H9 (cell line): ENCODE measurements at regions not wholly inside any gene's neighbourhood (a gene's known extent, or its start where the extent isn't known, plus 50 kb on each side); places are given as distances from the start of the nearest gene placed in this dataset.

Experiments
- DNase-seq: peaks from one replicate; pipeline ENCODE4 v3.0.0-alpha.2; 2017
- H2AFZ ChIP-seq: one replicate; pipeline ENCODE4 v1.6.1; 2013; ENCODE audit warnings: mild to moderate bottlenecking, low read length, control low read depth, moderate library complexity
- H2AK5ac ChIP-seq: 2 replicates; pipeline ENCODE4 v1.6.1; 2013; ENCODE audit warnings: low read length, control low read depth, mixed read lengths; ENCODE audit not compliant: insufficient read length
- H2BK120ac ChIP-seq: one replicate; pipeline ENCODE4 v1.6.1; 2013; ENCODE audit warnings: low read depth, mild to moderate bottlenecking, low read length, control low read depth, inconsistent platforms; ENCODE audit not compliant: poor library complexity, severe bottlenecking
- H2BK12ac ChIP-seq: 2 replicates; pipeline ENCODE4 v1.6.1; 2013; ENCODE audit warnings: low read length, control low read depth, mixed read lengths, low read depth; ENCODE audit not compliant: insufficient read length
- H2BK15ac ChIP-seq: 2 replicates; pipeline ENCODE4 v1.6.1; 2013; ENCODE audit warnings: low read depth, low read length, control low read depth
- H2BK20ac ChIP-seq: one replicate; pipeline ENCODE4 v1.6.1; 2013; ENCODE audit warnings: low read depth, mild to moderate bottlenecking, low read length, control low read depth, inconsistent platforms; ENCODE audit not compliant: poor library complexity, severe bottlenecking
- H2BK5ac ChIP-seq: 2 replicates; pipeline ENCODE4 v1.6.1; 2013; ENCODE audit warnings: low read length, control low read depth, mixed read lengths; ENCODE audit not compliant: insufficient read length
- H3K14ac ChIP-seq: 2 replicates; pipeline ENCODE4 v1.6.1; 2013; ENCODE audit warnings: low read length, control low read depth; ENCODE audit not compliant: insufficient read depth
- H3K18ac ChIP-seq: 2 replicates; pipeline ENCODE4 v1.6.1; 2013; ENCODE audit warnings: low read depth, mild to moderate bottlenecking, mixed read lengths, low read length, control low read depth; ENCODE audit not compliant: insufficient read length
- H3K23ac ChIP-seq: 2 replicates; pipeline ENCODE4 v1.6.1; 2013; ENCODE audit warnings: low read length, control low read depth, mixed read lengths, low read depth; ENCODE audit not compliant: insufficient read length
- H3K23me2 ChIP-seq: 2 replicates; pipeline ENCODE4 v1.6.1; 2013; ENCODE audit warnings: low read depth, mild to moderate bottlenecking, mixed read lengths, low read length, control low read depth; ENCODE audit not compliant: insufficient read length, poor library complexity, severe bottlenecking
- H3K27ac ChIP-seq: 2 replicates; pipeline ENCODE4 v1.5.1; 2013; ENCODE audit warnings: low read length, control low read depth, mixed read lengths, low read depth; ENCODE audit not compliant: insufficient read length
- H3K27me3 ChIP-seq: 2 replicates; pipeline ENCODE4 v1.6.1; 2013; ENCODE audit warnings: low read length, control low read depth, inconsistent platforms; ENCODE audit not compliant: insufficient read depth
- H3K4ac ChIP-seq: 2 replicates; pipeline ENCODE4 v1.6.1; 2013; ENCODE audit warnings: low read depth, mild to moderate bottlenecking, control low read depth, inconsistent platforms, low read length, moderate library complexity
- H3K4me1 ChIP-seq: 2 replicates; pipeline ENCODE4 v1.6.1; 2013; ENCODE audit warnings: low read length, control low read depth, inconsistent platforms; ENCODE audit not compliant: insufficient read depth
- H3K4me2 ChIP-seq: 2 replicates; pipeline ENCODE4 v1.6.1; 2013; ENCODE audit warnings: low read length, control low read depth, mixed read lengths; ENCODE audit not compliant: insufficient read length, insufficient read depth
- H3K56ac ChIP-seq: 2 replicates; pipeline ENCODE4 v1.6.1; 2013; ENCODE audit warnings: low read depth, mild to moderate bottlenecking, mixed read lengths, low read length, control low read depth; ENCODE audit not compliant: insufficient read length
- H3K79me1 ChIP-seq: 2 replicates; pipeline ENCODE4 v1.6.1; 2013; ENCODE audit warnings: low read depth, mild to moderate bottlenecking, moderate library complexity, low read length, control low read depth, inconsistent platforms; ENCODE audit not compliant: insufficient read depth, poor library complexity, severe bottlenecking
- H3K79me2 ChIP-seq: 2 replicates; pipeline ENCODE4 v1.6.1; 2013; ENCODE audit warnings: low read length, control low read depth, inconsistent platforms; ENCODE audit not compliant: insufficient read depth
- H3K9ac ChIP-seq: 2 replicates; pipeline ENCODE4 v1.6.1; 2013; ENCODE audit warnings: low read length, control low read depth, mixed read lengths; ENCODE audit not compliant: insufficient read length; ENCODE audit errors: extremely low read depth
- H3K9me3 ChIP-seq: one replicate; pipeline ENCODE4 v1.6.1; 2013; ENCODE audit warnings: low read depth, low read length, inconsistent platforms; ENCODE audit not compliant: control insufficient read depth
- H3T11ph ChIP-seq: one replicate; pipeline ENCODE4 v1.6.1; 2013; ENCODE audit warnings: mild to moderate bottlenecking, low read length, control low read depth, inconsistent platforms
- H4K20me1 ChIP-seq: one replicate; pipeline ENCODE4 v1.6.1; 2013; ENCODE audit not compliant: control insufficient read depth, insufficient read length, insufficient read depth
- H4K5ac ChIP-seq: 2 replicates; pipeline ENCODE4 v1.6.1; 2013; ENCODE audit warnings: low read depth, mild to moderate bottlenecking, mixed read lengths, low read length, control low read depth; ENCODE audit not compliant: insufficient read length
- H4K8ac ChIP-seq: replicated peaks from 2 replicates; pipeline ENCODE4 v1.6.1; 2013; ENCODE audit warnings: low read length, control low read depth, mixed read lengths, low read depth; ENCODE audit not compliant: insufficient read length
- H4K91ac ChIP-seq: 2 replicates; pipeline ENCODE4 v1.6.1; 2013; ENCODE audit warnings: low read depth, mild to moderate bottlenecking, moderate library complexity, mixed read lengths, low read length, control low read depth; ENCODE audit not compliant: insufficient read length
- H3K27ac Mint-ChIP-seq, 3 experiments: 2 replicates in 2 of 3; 3 replicates in 1 of 3; pipeline ENCODE4 v1.8.0; 2020 to 2021; ENCODE audit warnings: mixed read lengths in 3 of 3, mild to moderate bottlenecking in 1 of 3, moderate library complexity in 1 of 3
- H3K27me3 Mint-ChIP-seq: 2 replicates; pipeline ENCODE4 v1.8.0; 2021; ENCODE audit warnings: low read depth, mild to moderate bottlenecking, moderate library complexity, mixed read lengths
- H3K36me3 Mint-ChIP-seq, 3 experiments: 2 replicates in 2 of 3; 3 replicates in 1 of 3; pipeline ENCODE4 v1.8.0; 2020 to 2021; ENCODE audit warnings: low read depth in 3 of 3, mixed read lengths in 3 of 3; ENCODE audit not compliant: insufficient read depth in 1 of 3
- H3K4me1 Mint-ChIP-seq, 2 experiments: 2 replicates each; pipeline ENCODE4 v1.8.0; 2020; ENCODE audit warnings: mixed read lengths in 2 of 2
- H3K4me3 Mint-ChIP-seq, 2 experiments: 2 replicates in 1 of 2; 3 replicates in 1 of 2; pipeline ENCODE4 v1.8.0; 2020 to 2021; ENCODE audit warnings: mild to moderate bottlenecking in 2 of 2, mixed read lengths in 2 of 2, moderate library complexity in 1 of 2
- H3K9me3 Mint-ChIP-seq, 2 experiments: 2 replicates in 1 of 2; 3 replicates in 1 of 2; pipeline ENCODE4 v1.8.0; 2020; ENCODE audit warnings: mild to moderate bottlenecking in 2 of 2, mixed read lengths in 2 of 2, moderate library complexity in 1 of 2
- WGBS: extraction: QIAGEN DNeasy Blood & Tissue Kit; methylation state at CpG from one replicate; pipeline ENCODE4 v1.1.7; 2013; ENCODE audit warnings: missing lambda C conversion rate, low lambda C conversion rate, mixed read lengths; ENCODE audit not compliant: insufficient read length; ENCODE audit errors: extremely low coverage; 5-methylcytosine and 5-hydroxymethylcytosine counted together
- TF ChIP-seq, protein P1 (sequence below): fragments of 200-600 bp; sonication (generic); conservative IDR thresholded peaks from 3 replicates; pipeline ENCODE4 v1.8.0; 2021; ENCODE audit warnings: antibody characterized with exemption, mild to moderate bottlenecking

DNA sequence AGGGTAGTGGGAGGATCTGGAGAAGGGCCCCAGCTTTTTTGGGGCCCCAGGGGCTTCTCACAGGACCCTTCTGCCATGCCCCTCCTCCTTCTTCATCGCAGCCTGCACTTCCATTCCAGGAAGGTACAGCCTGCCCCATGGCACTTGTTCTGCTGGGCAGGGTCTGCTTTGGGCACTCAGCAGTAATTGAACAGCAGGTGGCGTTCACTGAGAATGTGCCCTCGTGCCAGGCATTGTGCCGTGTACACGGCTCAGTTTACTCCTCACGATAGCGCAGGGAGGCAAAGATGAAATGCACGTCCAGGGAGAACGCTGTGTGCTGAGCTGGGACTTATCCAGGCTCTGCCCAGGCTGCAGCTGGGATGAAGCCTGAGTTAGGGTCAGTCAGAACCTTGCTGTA is 54.8 kb upstream of the ASB18 start:
- H3K27ac ChIP-seq: no peak overlapping the region
- WGBS: no CpG with 5 or more reads among the region's 9 CpGs
- TF ChIP-seq, protein P1, sequence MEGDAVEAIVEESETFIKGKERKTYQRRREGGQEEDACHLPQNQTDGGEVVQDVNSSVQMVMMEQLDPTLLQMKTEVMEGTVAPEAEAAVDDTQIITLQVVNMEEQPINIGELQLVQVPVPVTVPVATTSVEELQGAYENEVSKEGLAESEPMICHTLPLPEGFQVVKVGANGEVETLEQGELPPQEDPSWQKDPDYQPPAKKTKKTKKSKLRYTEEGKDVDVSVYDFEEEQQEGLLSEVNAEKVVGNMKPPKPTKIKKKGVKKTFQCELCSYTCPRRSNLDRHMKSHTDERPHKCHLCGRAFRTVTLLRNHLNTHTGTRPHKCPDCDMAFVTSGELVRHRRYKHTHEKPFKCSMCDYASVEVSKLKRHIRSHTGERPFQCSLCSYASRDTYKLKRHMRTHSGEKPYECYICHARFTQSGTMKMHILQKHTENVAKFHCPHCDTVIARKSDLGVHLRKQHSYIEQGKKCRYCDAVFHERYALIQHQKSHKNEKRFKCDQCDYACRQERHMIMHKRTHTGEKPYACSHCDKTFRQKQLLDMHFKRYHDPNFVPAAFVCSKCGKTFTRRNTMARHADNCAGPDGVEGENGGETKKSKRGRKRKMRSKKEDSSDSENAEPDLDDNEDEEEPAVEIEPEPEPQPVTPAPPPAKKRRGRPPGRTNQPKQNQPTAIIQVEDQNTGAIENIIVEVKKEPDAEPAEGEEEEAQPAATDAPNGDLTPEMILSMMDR: 0 out of 3 replicates have a peak, but pooled peaks have one; percentile 17

More for the DNA sequence above, 54.8 kb upstream of the ASB18 start:
- Histone ChIP-seq H4K5ac (no peak overlapping the region), H2BK12ac (no peak overlapping the region), H3K23me2 (no peaks in the 10 kb centered on the region), H2BK15ac (no peak overlapping the region), H2BK120ac (no peak overlapping the region), H4K91ac (no peak overlapping the region), H2AFZ (no peak overlapping the region), H3K4ac (no peak overlapping the region), H2AK5ac (no peak overlapping the region), H3K79me1 (no peaks in the 10 kb centered on the region), H3K4me1 (no peaks in the 10 kb centered on the region), H3K79me2 (no peaks in the 10 kb centered on the region), H3K23ac (no peak overlapping the region), H4K20me1 (no peaks in the 10 kb centered on the region), H3K18ac (no peak overlapping the region), H3K56ac (no peak overlapping the region), H3K27me3 (no peaks in the 10 kb centered on the region), H4K8ac (peak overlapping the region; percentile 45), H3K9ac (no peak overlapping the region), H2BK20ac (no peak overlapping the region), H3T11ph (no peak overlapping the region), H3K14ac (no peak overlapping the region), H3K4me2 (no peak overlapping the region), H3K9me3 (no peaks in the 10 kb centered on the region), H2BK5ac (no peak overlapping the region)
- no peaks in the 10 kb centered on the region; the same call in 1 of the 2 replicates for H3K27me3 Mint-ChIP-seq
- H3K4me3 Mint-ChIP-seq: no peak overlapping the region
- peaks cover 0 to 13% (median 0%) of the 10 kb centered on the region in 3 experiments; a peak in 2 of 7 replicates for H3K36me3 Mint-ChIP-seq
- H3K27ac Mint-ChIP-seq: no peak overlapping the region
- H3K4me1 Mint-ChIP-seq: no peaks in the 10 kb centered on the region
- no peak for DNase-seq
- peaks cover 5 to 8% of the 10 kb centered on the region in 2 experiments for H3K9me3 Mint-ChIP-seq
